Colonic mucosa (tissue), 4 donors: ENCODE measurements at regions not wholly inside any gene's neighbourhood (a gene's known extent, or its start where the extent isn't known, plus 50 kb on each side); places are given as distances from the start of the nearest gene placed in this dataset.
"Not testable (repeated sequence)": the region's sequence is repeated elsewhere in the genome, so short reads cannot be mapped to it uniquely, and the experiment has no call there.

ENCODE experiments used
- DNase-seq: peaks from one replicate; pipeline ENCODE4 v3.0.0-alpha.2; 2020
- H3K27ac ChIP-seq: fragments of 200-600 bp; one replicate; pipeline ENCODE4 v1.8.0; 2021
- H3K27me3 ChIP-seq: fragments of 200-600 bp; one replicate; pipeline ENCODE4 v1.8.0; 2021
- H3K36me3 ChIP-seq: fragments of 200-600 bp; one replicate; pipeline ENCODE4 v1.8.0; 2021
- H3K4me1 ChIP-seq: fragments of 200-600 bp; one replicate; pipeline ENCODE4 v1.8.0; 2021; ENCODE audit warnings: mild to moderate bottlenecking
- H3K4me3 ChIP-seq: fragments of 200-600 bp; one replicate; pipeline ENCODE4 v1.8.0; 2021
- H3K9ac ChIP-seq, 2 donors: one replicate each; pipeline ENCODE4 v1.7.0; 2013; ENCODE audit warnings: control low read depth in 2 of 2, low read depth in 2 of 2, low read length in 2 of 2
- H3K9me3 ChIP-seq: fragments of 200-600 bp; one replicate; pipeline ENCODE4 v1.8.0; 2021
- intact Hi-C: fragments of 100-400 bp; cut with DNase I; formaldehyde crosslinking; loops from one replicate; pipeline ENCODE4 v1.14.1; 2022
- donor health status: healthy.
- donor health status: DM: no; HTN: no; CAD: no.
- donor health status: DM: no; HTN: no; CAD: no.

DNA sequence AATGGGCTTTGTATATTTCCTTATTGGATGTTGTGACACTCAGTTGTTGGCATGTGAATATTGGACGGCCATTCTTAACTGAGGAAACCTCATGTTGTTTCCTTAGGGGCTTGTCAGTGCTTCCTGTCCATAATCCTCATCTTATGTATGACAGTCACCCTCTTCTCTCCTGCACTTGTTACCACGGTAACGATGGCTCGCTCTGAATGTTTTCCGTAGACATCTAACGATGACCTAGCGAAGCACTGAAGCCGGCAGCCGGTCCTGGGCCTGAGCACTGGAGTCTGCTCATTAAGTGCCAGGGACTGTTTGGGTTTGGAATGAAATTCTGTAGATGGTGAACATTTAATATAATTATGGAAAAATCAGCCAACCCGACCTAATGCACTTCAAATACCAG lies 242.7 kb upstream of the NBPF12 start:
- H3K27ac ChIP-seq, H3K36me3 ChIP-seq, H3K9ac ChIP-seq, DNase-seq, H3K4me3 ChIP-seq, H3K9me3 ChIP-seq, H3K4me1 ChIP-seq, intact Hi-C loops, H3K27me3 ChIP-seq: not testable (repeated sequence)

DNA sequence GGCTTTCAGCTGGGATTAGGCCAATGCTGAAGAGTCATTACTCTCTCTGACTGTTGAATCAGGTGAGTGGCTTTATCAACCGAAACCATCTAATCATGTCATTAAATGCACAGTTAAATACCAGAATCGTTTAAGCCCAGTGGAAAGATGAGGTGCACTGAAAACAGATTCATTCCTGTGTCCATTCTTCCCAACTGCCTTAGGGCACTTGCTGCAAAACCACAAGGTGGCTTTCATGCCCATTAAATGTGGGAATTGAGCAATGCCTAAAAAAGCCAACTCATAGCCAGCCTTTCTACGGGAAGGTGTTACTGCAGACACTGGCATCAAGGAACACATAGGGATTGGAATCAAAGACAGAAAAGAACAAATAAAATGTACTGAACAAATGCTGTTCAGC lies 246.3 kb upstream of the NBPF12 start:
- H3K36me3 ChIP-seq, H3K27me3 ChIP-seq, H3K4me3 ChIP-seq, H3K9me3 ChIP-seq, H3K9ac ChIP-seq, DNase-seq, H3K27ac ChIP-seq, intact Hi-C loops, H3K4me1 ChIP-seq: not testable (repeated sequence)

- H3K4me1 ChIP-seq, H3K4me3 ChIP-seq, H3K27me3 ChIP-seq, intact Hi-C loops, H3K9ac ChIP-seq, DNase-seq, H3K9me3 ChIP-seq, H3K27ac ChIP-seq, H3K36me3 ChIP-seq: not testable (repeated sequence)
These were observed 249.2 kb upstream of the NBPF12 start for GRCh38 chr1:146688893-146689292.

- H3K36me3 ChIP-seq, H3K9ac ChIP-seq, H3K4me3 ChIP-seq, H3K4me1 ChIP-seq, H3K27me3 ChIP-seq, H3K9me3 ChIP-seq, intact Hi-C loops, DNase-seq, H3K27ac ChIP-seq: not testable (repeated sequence)
These were observed 251.3 kb upstream of the NBPF12 start for GRCh38 chr1:146686777-146687366.

GRCh38 chr1:146683126-146683429 lies 255.0 kb upstream of the NBPF12 start:
- H3K27me3 ChIP-seq, H3K4me3 ChIP-seq, intact Hi-C loops, H3K9me3 ChIP-seq, H3K9ac ChIP-seq, H3K4me1 ChIP-seq, H3K36me3 ChIP-seq, DNase-seq, H3K27ac ChIP-seq: not testable (repeated sequence)

DNA sequence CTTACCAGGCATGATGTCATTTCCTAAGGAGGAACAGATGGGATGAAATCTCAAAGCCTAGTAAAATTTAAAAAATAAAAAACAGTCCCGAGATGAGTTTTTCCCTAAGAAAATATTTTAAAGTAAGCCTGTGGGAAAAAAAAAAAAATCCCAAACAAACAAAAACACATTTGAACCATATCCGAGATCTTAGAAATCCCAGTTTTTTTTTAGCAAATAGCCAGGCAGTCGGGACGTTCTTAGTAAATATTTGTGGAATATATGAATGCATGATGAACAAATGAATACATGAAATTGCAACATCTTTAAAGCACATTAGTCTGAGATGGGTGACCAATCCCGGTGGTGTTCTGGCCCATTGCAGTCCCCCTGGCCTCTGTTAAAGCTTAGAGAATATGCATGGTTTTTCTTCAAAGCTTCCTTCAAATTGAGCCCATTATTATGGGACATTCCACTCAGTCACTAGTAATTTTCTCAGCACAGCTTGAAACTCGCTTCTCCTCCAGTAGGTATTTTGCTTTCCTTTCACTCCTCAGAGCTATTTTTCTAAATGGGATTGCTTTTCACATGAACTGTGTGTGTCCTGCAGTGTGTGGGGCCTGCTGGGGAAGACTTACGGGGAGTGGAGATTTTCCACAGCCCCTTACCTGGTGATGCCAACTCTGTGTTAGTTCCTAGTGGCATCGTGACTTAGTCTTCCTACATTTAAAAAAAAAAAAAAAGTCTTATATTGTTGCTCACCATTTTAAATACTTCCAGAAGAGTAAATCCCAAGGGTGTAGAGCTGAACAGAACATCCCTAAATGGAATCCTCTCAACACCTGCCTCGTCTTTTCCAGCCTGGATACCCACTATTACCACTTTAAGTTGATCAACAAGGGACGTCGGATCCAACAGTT lies 255.6 kb upstream of the NBPF12 start:
- H3K36me3 ChIP-seq, H3K9ac ChIP-seq, H3K4me1 ChIP-seq, H3K27me3 ChIP-seq, DNase-seq, H3K27ac ChIP-seq, intact Hi-C loops, H3K9me3 ChIP-seq, H3K4me3 ChIP-seq: not testable (repeated sequence)

- H3K4me1 ChIP-seq, H3K27ac ChIP-seq, H3K36me3 ChIP-seq, DNase-seq, H3K4me3 ChIP-seq, intact Hi-C loops, H3K9me3 ChIP-seq, H3K9ac ChIP-seq, H3K27me3 ChIP-seq: not testable (repeated sequence)
These were observed 264.3 kb upstream of the NBPF12 start for GRCh38 chr1:146673729-146674299.

DNA sequence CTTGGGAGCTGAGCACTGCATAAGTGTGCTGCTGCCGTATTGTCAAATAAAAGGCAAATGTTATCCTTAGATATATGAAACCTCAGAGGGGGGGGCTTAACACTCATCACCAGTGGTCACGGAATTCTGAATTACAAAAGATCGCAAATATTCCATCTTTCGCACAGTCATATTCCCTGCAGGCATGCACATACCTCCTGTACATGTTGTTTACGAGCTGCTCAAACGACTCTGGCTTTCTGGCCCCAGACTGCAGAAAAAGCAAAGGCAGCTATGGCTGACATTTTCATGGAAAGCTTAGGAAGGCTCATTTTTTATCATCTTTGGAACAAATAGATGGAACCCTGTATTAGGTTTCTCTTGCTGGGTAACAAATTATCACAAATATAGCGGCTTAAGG lies 265.5 kb upstream of the NBPF12 start:
- H3K27me3 ChIP-seq, H3K4me1 ChIP-seq, DNase-seq, H3K4me3 ChIP-seq, H3K36me3 ChIP-seq, H3K9me3 ChIP-seq, intact Hi-C loops, H3K27ac ChIP-seq, H3K9ac ChIP-seq: not testable (repeated sequence)

- H3K36me3 ChIP-seq, H3K9ac ChIP-seq, H3K9me3 ChIP-seq, H3K27me3 ChIP-seq, H3K4me3 ChIP-seq, H3K4me1 ChIP-seq, DNase-seq, H3K27ac ChIP-seq, intact Hi-C loops: not testable (repeated sequence)
These were observed 266.5 kb upstream of the NBPF12 start for GRCh38 chr1:146671588-146671987.

DNA sequence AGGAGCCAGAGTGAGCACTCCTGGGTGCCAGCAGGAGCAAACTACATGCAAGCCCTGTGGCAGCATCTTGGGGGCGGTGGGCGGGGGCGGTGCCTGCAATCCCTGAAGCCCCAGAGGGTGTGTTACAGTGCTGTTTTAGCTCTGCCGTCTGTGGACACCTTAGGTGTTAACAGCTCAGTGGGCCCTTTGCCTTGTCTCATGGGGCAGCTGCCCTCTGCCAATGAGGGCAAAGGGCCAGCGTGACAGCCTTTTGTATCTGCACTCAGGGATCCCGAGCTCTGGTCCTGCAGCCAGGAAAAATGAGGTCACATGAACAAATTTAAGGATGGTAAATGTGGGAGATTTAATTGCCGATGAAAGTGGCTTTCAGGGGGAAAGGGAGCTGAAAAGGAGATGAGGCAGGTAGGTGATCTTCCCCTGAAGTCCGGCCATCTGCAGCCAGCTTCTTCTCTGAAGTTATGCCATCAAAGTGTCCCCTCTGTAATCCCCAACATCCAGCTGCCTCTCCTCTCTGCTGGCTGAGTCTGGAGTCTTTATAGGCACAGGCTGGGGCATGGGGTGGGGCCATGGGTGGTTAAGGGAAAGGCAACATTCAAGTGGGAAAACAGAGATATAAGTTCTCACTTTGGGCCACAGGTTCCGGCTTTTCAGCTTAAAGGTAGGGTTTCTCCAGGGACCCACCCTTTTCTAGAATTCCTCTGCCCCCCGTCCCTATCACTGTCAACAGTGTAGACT lies 267.1 kb upstream of the NBPF12 start:
- DNase-seq, H3K9ac ChIP-seq, H3K9me3 ChIP-seq, H3K27me3 ChIP-seq, H3K36me3 ChIP-seq, H3K4me3 ChIP-seq, intact Hi-C loops, H3K27ac ChIP-seq, H3K4me1 ChIP-seq: not testable (repeated sequence)

- H3K4me3 ChIP-seq, intact Hi-C loops, H3K27ac ChIP-seq, H3K9ac ChIP-seq, DNase-seq, H3K27me3 ChIP-seq, H3K4me1 ChIP-seq, H3K9me3 ChIP-seq, H3K36me3 ChIP-seq: not testable (repeated sequence)
These were observed 271.8 kb upstream of the NBPF12 start for GRCh38 chr1:146666275-146666674.

- H3K27ac ChIP-seq, H3K4me1 ChIP-seq, H3K36me3 ChIP-seq, H3K4me3 ChIP-seq, H3K9me3 ChIP-seq, H3K9ac ChIP-seq, intact Hi-C loops, DNase-seq, H3K27me3 ChIP-seq: not testable (repeated sequence)
These were observed 277.9 kb upstream of the NBPF12 start for GRCh38 chr1:146660242-146660641.

GRCh38 chr1:146656356-146657060 lies 281.6 kb upstream of the NBPF12 start:
- H3K9me3 ChIP-seq, H3K36me3 ChIP-seq, H3K27ac ChIP-seq, H3K4me3 ChIP-seq, H3K4me1 ChIP-seq, DNase-seq, intact Hi-C loops, H3K9ac ChIP-seq, H3K27me3 ChIP-seq: not testable (repeated sequence)
